Activated T-cell treated with anti-CD3 and anti-CD28 coated beads, Interleukin-2, amount 50 U/mL, for 72 hours (primary cell): ENCODE measurements at regions not wholly inside any gene's neighbourhood (a gene's known extent, or its start where the extent isn't known, plus 50 kb on each side); places are given as distances from the start of the nearest gene placed in this dataset.
A peak's percentile ranks its signal among the peaks of the same experiment; 100 is the strongest.

Experiments
- ATAC-seq, 2 donors: fragments of 150-1000 bp; cut with Tn5 transposase; replicated peaks in 1 of 2; 2 replicates each; pipeline ENCODE4 v1.10.0; 2021; ENCODE audit warnings: moderate library complexity in 2 of 2, mild to moderate bottlenecking in 1 of 2
- DNase-seq, 2 donors: peaks; one replicate each; pipeline ENCODE4 v3.0.0; 2021 to 2022; ENCODE audit warnings: mixed read lengths in 1 of 2
- H3K27ac Mint-ChIP-seq: one replicate; pipeline ENCODE4 v1.8.0; 2022; ENCODE audit warnings: mild to moderate bottlenecking, moderate library complexity, mixed read lengths
- H3K27me3 Mint-ChIP-seq: one replicate; pipeline ENCODE4 v1.8.0; 2022; ENCODE audit warnings: low read depth, mixed read lengths
- H3K36me3 Mint-ChIP-seq, 2 donors: one replicate each; pipeline ENCODE4 v1.8.0; 2022; ENCODE audit warnings: mixed read lengths in 2 of 2, mild to moderate bottlenecking in 1 of 2; ENCODE audit not compliant: insufficient read depth in 2 of 2
- H3K4me1 Mint-ChIP-seq: one replicate; pipeline ENCODE4 v1.8.0; 2022; ENCODE audit warnings: low read depth, mixed read lengths
- H3K4me3 Mint-ChIP-seq, 2 donors: one replicate each; pipeline ENCODE4 v1.8.0; 2022; ENCODE audit warnings: mild to moderate bottlenecking in 2 of 2, mixed read lengths in 2 of 2, moderate library complexity in 2 of 2
- H3K9me3 Mint-ChIP-seq, 2 donors: one replicate each; pipeline ENCODE4 v1.8.0; 2022; ENCODE audit warnings: mixed read lengths in 2 of 2

- no peak for ATAC-seq
- no peak for DNase-seq
- no peak overlapping the region for H3K4me3 Mint-ChIP-seq
- H3K9me3 Mint-ChIP-seq = no peaks in the 10 kb centered on the region
- H3K27ac Mint-ChIP-seq = no peak overlapping the region
- H3K27me3 Mint-ChIP-seq = peaks cover 14% of the 10 kb centered on the region
- peaks cover 10% of the 10 kb centered on the region for H3K4me1 Mint-ChIP-seq
- H3K36me3 Mint-ChIP-seq = no peaks in the 10 kb centered on the region
Observed at GRCh38 chr6:108777536-108777935, 70.7 kb upstream of the ARMC2 start.

GRCh38 chr6:108778421-108779186 lies 69.6 kb upstream of the ARMC2 start:
- Mint-ChIP-seq H3K27ac (no peak overlapping the region), H3K4me1 (peaks cover 13% of the 10 kb centered on the region), H3K27me3 (peaks cover 25% of the 10 kb centered on the region), H3K4me3 (no peak overlapping the region), H3K36me3 (no peaks in the 10 kb centered on the region), H3K9me3 (no peaks in the 10 kb centered on the region)
- ATAC-seq (no peak), DNase-seq (no peak)

- Mint-ChIP-seq H3K27ac (no peak overlapping the region), H3K4me3 (no peak overlapping the region), H3K27me3 (peaks cover 25% of the 10 kb centered on the region), H3K9me3 (no peaks in the 10 kb centered on the region), H3K36me3 (no peaks in the 10 kb centered on the region), H3K4me1 (peaks cover 13% of the 10 kb centered on the region)
- DNase-seq = no peak
- no peak for ATAC-seq
Observed at GRCh38 chr6:108779536-108780275, 68.5 kb upstream of the ARMC2 start.

DNA sequence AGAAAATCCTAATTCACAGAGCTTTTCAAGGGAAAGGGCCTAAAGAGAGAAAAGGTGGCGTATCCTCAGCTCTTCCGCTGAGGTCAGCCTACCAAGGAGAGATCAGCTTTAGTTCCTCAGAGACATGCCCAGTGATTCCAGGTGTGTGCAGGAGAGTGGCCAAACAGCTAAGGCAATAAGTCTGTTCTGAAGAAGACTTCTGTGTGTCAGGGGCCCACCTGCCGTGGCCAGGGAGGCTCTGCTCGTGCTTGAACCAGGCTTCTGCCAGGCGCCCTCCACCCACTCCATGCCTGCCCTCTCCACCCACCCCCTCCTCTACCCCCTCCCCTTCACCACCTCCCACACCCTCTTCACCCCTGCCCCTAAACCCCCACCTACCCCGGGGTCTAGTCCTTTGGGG lies 67.4 kb upstream of the ARMC2 start:
- no peak overlapping the region for H3K27ac Mint-ChIP-seq
- no peak for ATAC-seq
- H3K27me3 Mint-ChIP-seq = peaks cover 25% of the 10 kb centered on the region

GRCh38 chr6:108781419-108782100 lies 66.7 kb upstream of the ARMC2 start:
- H3K9me3 Mint-ChIP-seq = no peaks in the 10 kb centered on the region
- ATAC-seq (no peak), DNase-seq (peak; percentile 19 to 21)
- H3K27ac Mint-ChIP-seq = no peak overlapping the region
- peaks cover 13% of the 10 kb centered on the region for H3K4me1 Mint-ChIP-seq
- H3K36me3 Mint-ChIP-seq = no peaks in the 10 kb centered on the region
- H3K27me3 Mint-ChIP-seq = peaks cover 25% of the 10 kb centered on the region
- peak overlapping the region; percentile 74 to 82 for H3K4me3 Mint-ChIP-seq

More for the DNA sequence above, 67.4 kb upstream of the ARMC2 start:
- Mint-ChIP-seq H3K36me3 (no peaks in the 10 kb centered on the region), H3K4me1 (peaks cover 13% of the 10 kb centered on the region), H3K4me3 (no peak overlapping the region), H3K9me3 (no peaks in the 10 kb centered on the region)
- no peak for DNase-seq

DNA sequence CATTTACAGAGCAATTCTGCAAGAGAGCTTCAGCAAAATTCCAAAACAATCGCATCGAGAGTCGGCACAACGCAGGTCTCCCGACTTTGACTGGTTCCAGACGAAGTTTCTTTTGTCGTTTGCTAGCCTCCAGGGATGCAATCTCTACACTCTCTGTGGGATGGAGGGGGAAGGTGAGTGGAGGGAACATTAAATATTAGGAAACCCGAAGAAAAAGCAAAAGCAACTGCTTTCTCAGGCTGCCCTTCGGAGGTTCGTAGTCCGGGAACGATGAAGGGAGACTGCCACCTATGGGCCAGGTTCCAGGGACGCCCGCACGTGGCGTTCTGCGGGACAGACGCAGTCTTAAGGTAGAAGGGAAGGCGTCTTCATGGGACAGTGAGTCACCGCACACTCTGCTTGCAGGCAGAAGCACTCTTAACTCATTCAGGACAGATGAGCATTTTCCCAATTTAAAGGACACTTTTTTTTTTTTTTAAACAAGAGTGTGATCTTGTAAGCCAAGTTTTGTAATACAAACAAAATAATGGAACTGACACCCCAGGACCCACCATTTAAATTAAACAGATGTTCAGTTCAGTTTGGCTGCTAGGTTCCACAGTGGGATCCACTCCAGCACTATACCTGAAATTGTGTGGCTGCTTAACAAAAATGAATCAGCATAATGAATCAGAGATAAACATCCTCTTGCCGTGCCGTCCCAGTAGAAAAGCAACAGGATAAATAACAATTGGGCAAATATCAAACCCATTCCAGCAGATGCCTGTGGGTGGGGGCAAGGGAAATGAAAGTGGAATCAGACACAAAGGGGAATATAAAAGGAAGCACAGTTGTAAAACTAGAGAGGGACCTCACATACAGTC lies 65.8 kb upstream of the ARMC2 start:
- Mint-ChIP-seq H3K9me3 (no peaks in the 10 kb centered on the region), H3K4me1 (peaks cover 13% of the 10 kb centered on the region), H3K27me3 (peaks cover 25% of the 10 kb centered on the region), H3K36me3 (no peaks in the 10 kb centered on the region), H3K27ac (no peak overlapping the region), H3K4me3 (peak overlapping the region; percentile 74 to 82)
- peak; percentile 83 to 84 for DNase-seq
- peak; percentile 99 to 100 for ATAC-seq

DNA sequence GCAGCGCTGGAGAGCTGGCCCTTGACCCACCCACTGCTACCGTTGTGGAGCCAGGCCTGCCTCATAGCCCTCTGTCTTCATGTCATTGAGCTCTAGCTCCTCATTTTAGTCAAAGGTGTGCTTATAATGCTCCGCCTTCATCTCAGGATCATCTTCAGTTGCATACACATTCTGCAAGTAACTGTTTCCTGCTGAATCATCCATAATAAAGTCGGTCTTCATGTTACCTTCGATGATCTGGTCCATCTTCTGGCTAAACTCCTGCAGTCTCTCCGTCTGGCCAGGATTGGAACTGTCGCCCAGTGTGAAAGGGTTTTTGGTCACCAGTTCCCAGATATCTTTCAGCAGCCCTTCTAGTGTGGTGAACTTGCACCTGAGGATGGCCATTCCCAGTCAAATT lies 62.6 kb upstream of the ARMC2 start:
- no peak overlapping the region for H3K4me3 Mint-ChIP-seq
- DNase-seq (no peak), ATAC-seq (no peak)
- H3K9me3 Mint-ChIP-seq = no peaks in the 10 kb centered on the region
- peaks cover 0 to 1% of the 10 kb centered on the region in 2 donors for H3K36me3 Mint-ChIP-seq
- H3K27ac Mint-ChIP-seq = no peak overlapping the region
- H3K27me3 Mint-ChIP-seq = peaks cover 19% of the 10 kb centered on the region
- H3K4me1 Mint-ChIP-seq = peaks cover 13% of the 10 kb centered on the region

DNA sequence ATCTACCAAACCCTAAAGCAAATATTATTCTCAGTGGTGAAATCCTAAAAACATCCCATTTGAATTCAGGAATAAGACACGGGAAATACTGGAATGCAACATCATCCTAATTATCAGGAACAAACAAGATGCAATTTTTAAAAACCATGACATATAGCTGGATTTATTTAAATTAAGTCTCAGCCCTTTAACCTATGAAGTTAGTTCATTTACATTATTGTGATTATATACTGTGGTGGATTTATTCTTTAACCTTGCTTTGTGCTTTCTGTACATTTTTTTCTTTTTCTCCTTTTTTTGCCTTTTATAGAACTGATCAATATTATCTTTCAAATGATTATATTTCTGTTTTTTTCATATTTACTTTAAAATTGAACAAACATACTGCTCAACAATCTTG lies 59.8 kb upstream of the ARMC2 start:
- Mint-ChIP-seq H3K4me3 (no peak overlapping the region), H3K36me3 (peaks cover 0 to 1% of the 10 kb centered on the region in 2 donors), H3K4me1 (no peaks in the 10 kb centered on the region), H3K27me3 (peaks cover 3% of the 10 kb centered on the region), H3K9me3 (no peaks in the 10 kb centered on the region), H3K27ac (no peak overlapping the region)
- ATAC-seq (no peak), DNase-seq (no peak)

- DNase-seq (no peak), ATAC-seq (no peak)
- H3K27me3 Mint-ChIP-seq = no peaks in the 10 kb centered on the region
- no peak overlapping the region for H3K4me3 Mint-ChIP-seq
- H3K36me3 Mint-ChIP-seq = peaks cover 0 to 1% of the 10 kb centered on the region in 2 donors
- no peaks in the 10 kb centered on the region for H3K9me3 Mint-ChIP-seq
- no peak overlapping the region for H3K27ac Mint-ChIP-seq
- no peaks in the 10 kb centered on the region for H3K4me1 Mint-ChIP-seq
Observed at GRCh38 chr6:108789475-108789874, 58.7 kb upstream of the ARMC2 start.

DNA sequence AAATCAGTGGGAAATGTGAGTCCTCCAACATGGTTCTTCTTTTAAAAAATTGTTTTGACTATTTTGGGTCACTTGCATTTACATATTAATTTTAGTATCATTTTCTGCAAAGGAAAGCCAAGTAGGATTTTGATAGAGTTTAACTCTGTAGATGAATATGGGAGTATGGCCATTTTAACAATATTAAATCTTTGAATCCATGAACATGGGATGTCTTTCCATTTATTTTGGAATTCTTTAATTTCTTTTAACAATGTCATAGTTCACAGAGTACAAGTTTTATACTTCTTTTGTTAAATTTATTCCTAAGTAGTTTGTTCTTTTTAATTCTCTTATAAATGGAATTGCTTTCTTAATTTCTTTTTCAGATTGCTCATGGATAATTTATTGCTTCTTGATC lies 56.5 kb upstream of the ARMC2 start:
- Mint-ChIP-seq H3K4me1 (no peaks in the 10 kb centered on the region), H3K27me3 (no peaks in the 10 kb centered on the region), H3K27ac (no peak overlapping the region), H3K36me3 (peaks cover 0 to 1% of the 10 kb centered on the region in 2 donors), H3K9me3 (no peaks in the 10 kb centered on the region), H3K4me3 (no peak overlapping the region)
- no peak for ATAC-seq
- no peak for DNase-seq

- H3K4me1 Mint-ChIP-seq = peaks cover 10% of the 10 kb centered on the region
- no peaks in the 10 kb centered on the region for H3K27me3 Mint-ChIP-seq
- no peak overlapping the region for H3K4me3 Mint-ChIP-seq
- ATAC-seq = no peak
- H3K36me3 Mint-ChIP-seq = peaks cover 0 to 1% of the 10 kb centered on the region in 2 donors
- DNase-seq = no peak
- no peaks in the 10 kb centered on the region for H3K9me3 Mint-ChIP-seq
- H3K27ac Mint-ChIP-seq = no peak overlapping the region
Observed at GRCh38 chr6:108793516-108794251, 54.5 kb upstream of the ARMC2 start.

- H3K9me3 Mint-ChIP-seq = no peaks in the 10 kb centered on the region
- no peak overlapping the region for H3K4me3 Mint-ChIP-seq
- ATAC-seq (no peak), DNase-seq (no peak)
- H3K36me3 Mint-ChIP-seq = no peaks in the 10 kb centered on the region
- H3K4me1 Mint-ChIP-seq = peaks cover 14% of the 10 kb centered on the region
- no peak overlapping the region for H3K27ac Mint-ChIP-seq
- no peaks in the 10 kb centered on the region for H3K27me3 Mint-ChIP-seq
Observed at GRCh38 chr6:108795122-108795521, 53.1 kb upstream of the ARMC2 start.
